ENCODE measurements at regions not wholly inside any gene's neighbourhood (a gene's known extent, or its start where the extent isn't known, plus 50 kb on each side); places are given as distances from the start of the nearest gene placed in this dataset.
"Not testable (repeated sequence)": the region's sequence is repeated elsewhere in the genome, so short reads cannot be mapped to it uniquely, and the experiment has no call there.

- DNase-seq (ENCODE audit: low spot score), result no peak
Measured at GRCh38 chr1:115534106-115534505, 107.7 kb upstream of the VANGL1 start.

DNA sequence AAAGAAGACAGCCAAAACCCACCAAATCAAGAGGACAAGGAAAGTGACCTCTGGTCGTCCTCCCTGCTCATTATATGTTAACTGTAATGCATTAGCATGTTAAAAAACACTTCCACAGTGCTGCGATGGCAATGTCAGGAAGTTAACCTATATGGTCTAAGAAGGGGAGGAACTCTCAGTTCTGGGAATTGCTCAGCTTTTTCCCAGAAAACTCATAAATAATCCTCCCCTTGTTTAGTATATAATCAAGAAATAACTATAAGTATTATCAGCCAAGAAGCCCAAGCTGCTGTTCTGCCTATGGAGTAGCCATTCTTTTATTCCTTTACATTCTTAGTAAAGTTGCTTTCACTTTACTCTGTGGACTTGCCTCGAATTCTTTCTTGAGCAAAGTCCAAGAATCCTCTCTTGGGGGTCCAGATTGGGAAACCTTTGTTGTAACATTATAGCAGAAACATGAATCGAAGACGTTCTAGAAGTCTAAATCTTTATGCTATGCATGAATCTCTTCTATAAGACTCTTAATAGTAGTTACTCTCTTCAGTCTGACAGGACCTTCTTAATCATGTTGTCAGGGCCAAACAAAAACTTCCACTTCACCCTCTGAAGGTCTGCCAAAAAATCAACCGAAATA is 110.0 kb upstream of the VANGL1 start:
- no peak for DNase-seq (ENCODE audit: low spot score)

- DNase-seq (ENCODE audit: low spot score), result no peak
Measured at GRCh38 chr1:115530407-115530806, 111.4 kb upstream of the VANGL1 start.

GRCh38 chr1:115529216-115529897 is 112.4 kb upstream of the VANGL1 start:
- DNase-seq (ENCODE audit: low spot score), result no peak

DNA sequence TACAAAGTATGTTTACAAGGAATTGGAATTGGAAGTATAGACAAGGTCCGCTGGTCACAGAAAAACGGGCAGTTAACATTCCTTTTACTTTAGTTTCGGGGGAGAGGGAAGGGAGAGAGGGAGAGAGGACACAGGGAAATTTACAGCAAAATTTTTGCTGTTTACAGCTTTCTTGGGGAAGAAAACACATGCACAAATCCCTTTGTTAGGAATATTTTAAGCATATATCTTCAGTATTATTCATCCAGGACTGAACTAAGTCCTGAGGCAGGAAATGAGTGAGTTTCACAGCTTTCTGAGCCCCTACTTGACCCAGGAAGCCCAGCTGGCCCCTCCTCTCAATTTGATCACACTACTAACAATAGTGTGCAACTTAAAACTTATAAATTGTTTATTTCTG is 113.4 kb upstream of the VANGL1 start:
- not testable (repeated sequence) for DNase-seq (ENCODE audit: low spot score)

- no peak for DNase-seq (ENCODE audit: low spot score)
Measured at GRCh38 chr1:115527746-115528145, 114.0 kb upstream of the VANGL1 start.

DNA sequence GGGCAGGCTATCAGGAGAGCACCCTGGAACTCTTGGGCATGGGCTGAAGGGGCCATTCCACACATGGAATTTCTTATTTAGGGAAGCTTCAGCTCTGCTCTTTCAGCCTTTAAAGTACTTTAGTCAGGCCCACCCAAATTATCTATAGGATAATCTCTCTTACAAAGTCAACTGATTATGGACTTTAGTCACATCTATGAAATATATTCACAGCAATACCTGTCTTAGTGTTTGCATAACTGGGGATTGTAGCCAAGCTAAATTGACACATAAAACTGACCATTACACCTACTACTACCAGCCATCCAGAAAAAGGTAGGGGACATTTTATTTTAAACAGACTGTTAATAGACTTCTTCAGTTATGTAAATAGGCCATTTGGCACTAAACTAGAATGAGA is 114.9 kb upstream of the VANGL1 start:
- peak; percentile 3 for DNase-seq (ENCODE audit: low spot score)

- DNase-seq (ENCODE audit: low spot score), result no peak
Measured at GRCh38 chr1:115524236-115524635, 117.5 kb upstream of the VANGL1 start.

DNA sequence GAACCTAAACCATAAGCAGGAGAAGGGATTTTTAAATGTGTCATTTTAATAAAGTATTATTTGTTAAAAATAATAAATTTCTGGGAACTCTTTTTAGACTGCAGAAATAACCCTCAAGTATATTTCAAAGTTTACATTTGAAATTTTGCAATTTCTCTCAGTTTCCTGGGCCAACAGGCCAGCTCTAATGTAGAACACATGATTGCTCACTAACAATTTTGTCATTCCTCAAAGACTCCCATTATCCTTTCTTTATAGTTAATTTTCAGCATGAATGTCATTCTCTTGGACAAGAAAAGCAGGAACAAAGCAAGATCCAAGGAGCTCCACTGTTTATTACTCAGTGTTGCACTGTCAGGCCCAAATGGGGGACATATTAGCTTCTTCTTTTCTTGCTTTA is 119.4 kb upstream of the VANGL1 start:
- no peak for DNase-seq (ENCODE audit: low spot score)

DNA sequence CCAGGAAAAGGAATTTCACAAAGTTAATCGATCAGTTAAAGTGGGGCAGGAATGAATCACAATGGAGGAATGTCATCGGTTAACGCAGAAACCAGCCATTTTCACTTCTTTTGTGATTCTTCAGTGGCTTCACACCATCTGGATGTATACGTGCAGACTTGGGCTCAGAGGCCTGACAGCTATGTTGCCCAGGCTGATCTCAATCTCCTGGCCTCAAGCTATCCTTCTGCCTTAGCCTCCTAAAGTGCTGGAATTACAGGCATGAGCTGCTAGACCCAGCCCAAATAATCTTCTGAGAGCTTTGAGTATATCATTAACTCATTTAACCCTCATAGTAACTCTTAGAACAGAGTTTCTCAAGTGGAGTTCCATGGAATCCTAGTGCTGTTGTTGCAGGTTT is 126.5 kb upstream of the VANGL1 start:
- DNase-seq (ENCODE audit: low spot score), result no peak

DNA sequence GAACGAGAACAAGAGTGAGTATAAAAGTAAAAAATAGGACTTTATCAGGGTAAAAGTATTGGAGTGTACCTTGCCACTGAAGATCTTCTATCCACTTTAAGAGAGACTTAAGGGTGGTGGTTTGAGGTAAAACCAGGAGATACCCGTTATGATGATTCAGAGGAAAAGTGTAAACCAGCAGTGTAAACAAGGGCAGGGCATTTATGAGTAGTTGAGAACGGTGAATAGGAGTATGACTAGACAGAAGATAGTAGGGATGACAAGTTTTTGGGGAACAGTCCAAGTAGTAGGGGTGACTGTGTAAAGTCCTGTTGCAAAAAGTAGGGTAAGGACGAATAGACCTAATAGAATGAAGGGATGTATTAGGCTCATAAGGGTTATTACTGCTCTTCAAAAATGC is 131.5 kb upstream of the VANGL1 start:
- DNase-seq (ENCODE audit: low spot score), result not testable (repeated sequence)

DNA sequence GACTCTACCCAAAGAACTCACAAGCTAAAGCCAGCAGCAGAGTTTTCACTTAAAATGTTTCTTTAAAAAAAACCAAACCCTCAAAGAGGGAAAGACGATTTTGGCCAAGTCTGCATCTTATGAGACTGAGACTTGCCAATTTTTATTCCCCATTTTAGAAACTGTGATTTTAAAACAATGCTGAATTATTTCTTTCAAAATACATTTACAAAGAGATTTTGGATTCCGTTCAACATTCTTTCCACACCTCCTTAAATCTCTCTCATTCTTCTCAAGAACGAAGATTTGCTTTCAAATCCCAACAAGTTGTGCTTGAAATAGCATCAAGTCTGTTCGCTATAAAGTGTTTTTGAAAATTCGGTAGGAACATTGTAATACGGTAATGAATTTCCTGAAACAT is 133.9 kb upstream of the VANGL1 start:
- no peak for DNase-seq (ENCODE audit: low spot score)

DNA sequence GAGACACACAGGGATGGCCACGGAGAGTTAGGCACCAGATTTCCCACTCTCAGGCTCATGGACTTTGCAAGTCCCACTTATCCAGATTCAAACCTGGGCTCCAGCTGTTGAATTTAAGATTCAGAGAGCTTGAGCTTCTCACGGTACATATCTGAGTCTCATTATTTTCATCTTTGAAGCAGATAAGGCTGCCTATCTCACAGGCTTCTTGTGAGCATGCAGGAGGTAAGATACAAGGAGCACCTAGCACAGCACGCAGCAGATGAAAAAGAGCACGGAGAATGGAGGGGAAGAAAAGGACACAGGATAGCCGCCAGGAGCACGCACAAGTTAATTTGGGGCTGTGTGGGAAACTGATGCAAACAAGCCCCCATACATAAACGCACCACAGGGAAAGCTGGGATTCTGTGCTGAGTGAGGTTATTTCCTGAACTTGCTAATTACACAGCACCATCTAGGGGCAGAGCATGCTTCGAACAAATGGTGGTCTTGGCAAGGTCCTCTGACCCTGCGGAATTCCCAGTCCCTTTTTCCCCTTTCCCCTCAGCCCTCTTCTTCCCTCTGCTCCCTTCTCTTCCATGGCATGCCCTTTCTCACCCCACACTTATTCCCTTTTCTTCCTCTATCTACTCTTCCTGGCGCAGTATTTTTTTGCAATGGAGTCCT is 134.7 kb upstream of the VANGL1 start:
- peak; percentile 3 for DNase-seq (ENCODE audit: low spot score)

- no peak for DNase-seq (ENCODE audit: low spot score)
Measured at GRCh38 chr1:115506518-115506917, 135.3 kb upstream of the VANGL1 start.

- DNase-seq (ENCODE audit: low spot score), result no peak
Measured at GRCh38 chr1:115505148-115505571, 136.6 kb upstream of the VANGL1 start.

- not testable (repeated sequence) for DNase-seq (ENCODE audit: low spot score)
Measured at GRCh38 chr1:115502183-115502582, 139.6 kb upstream of the VANGL1 start.

- no peak for DNase-seq (ENCODE audit: low spot score)
Measured at GRCh38 chr1:115501476-115501875, 140.3 kb upstream of the VANGL1 start.

GRCh38 chr1:115499253-115499652 is 142.5 kb upstream of the VANGL1 start:
- DNase-seq (ENCODE audit: low spot score), result no peak

GRCh38 chr1:115496904-115497527 is 144.8 kb upstream of the VANGL1 start:
- no peak for DNase-seq (ENCODE audit: low spot score)

GRCh38 chr1:115495625-115496024 is 146.1 kb upstream of the VANGL1 start:
- no peak for DNase-seq (ENCODE audit: low spot score)

DNA sequence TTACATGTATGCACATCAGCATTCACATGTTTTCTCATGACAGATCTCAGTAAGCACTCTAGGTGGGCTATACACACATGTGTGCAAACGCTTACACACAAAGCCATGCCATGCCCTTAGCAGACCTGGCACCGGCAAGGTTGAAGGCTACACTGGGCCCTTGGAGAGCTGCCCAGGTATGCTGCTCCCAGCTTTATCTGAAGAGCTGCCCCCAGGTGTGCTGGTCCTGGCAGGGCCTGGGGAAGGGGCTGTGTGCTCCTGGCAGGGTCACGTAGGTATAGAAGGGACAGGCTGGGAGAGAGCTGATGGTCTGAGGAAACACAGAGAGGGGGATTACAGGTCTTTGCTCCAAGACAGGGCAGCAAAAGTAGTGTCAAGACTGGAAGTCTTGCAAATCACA is 146.7 kb upstream of the VANGL1 start:
- no peak for DNase-seq (ENCODE audit: low spot score)

DNA sequence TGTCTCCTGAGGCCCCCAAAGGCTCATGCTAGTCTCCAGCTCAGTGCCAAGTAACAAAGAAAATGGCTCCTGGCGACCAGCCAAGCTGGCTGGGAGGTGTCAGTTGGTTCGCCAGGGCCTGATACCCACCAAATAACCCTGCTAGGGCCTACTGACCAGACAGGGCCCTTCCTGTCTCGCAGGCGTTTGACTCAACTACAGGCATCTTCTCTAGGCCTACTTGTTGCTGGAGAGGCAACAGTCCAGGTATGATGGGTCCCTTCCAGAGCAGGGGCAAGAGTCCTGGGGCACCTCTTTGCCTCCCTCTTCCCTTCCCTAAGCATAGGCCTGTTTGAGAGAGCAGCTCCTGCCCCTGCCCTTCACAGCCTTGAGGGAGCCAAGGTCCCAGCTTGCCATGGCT is 147.9 kb upstream of the VANGL1 start:
- no peak for DNase-seq (ENCODE audit: low spot score)

- no peak for DNase-seq (ENCODE audit: low spot score)
Measured at GRCh38 chr1:115492880-115493279, 148.9 kb upstream of the VANGL1 start.

Data from COLO829 (cell line).